Frontal cortex (tissue), 3 donors: ENCODE measurements at regions not wholly inside any gene's neighbourhood (a gene's known extent, or its start where the extent isn't known, plus 50 kb on each side); places are given as distances from the start of the nearest gene placed in this dataset.

Experiments
- DNase-seq, 2 donors: peaks; one replicate each; pipeline ENCODE4 v3.0.0; 2012; ENCODE audit warnings: low spot score in 2 of 2
- FAIRE-seq: peaks from 2 replicates; lab custom pipeline; 2012; peaks lifted over from hg19 to GRCh38; lab: Jason Lieb, UNC
- donor health status: control.
- donor health status: control.
- donor health status: control.

- FAIRE-seq (no peak), DNase-seq (no peak)
These were observed 122.7 kb upstream of the PRNP start for GRCh38 chr20:4563534-4563933.

GRCh38 chr20:4563031-4563430, 123.2 kb upstream of the PRNP start:
- no peak for FAIRE-seq
- DNase-seq = no peak

GRCh38 chr20:4560667-4561066, 125.6 kb upstream of the PRNP start:
- DNase-seq (no peak), FAIRE-seq (no peak)

- FAIRE-seq = no peak
- no peak for DNase-seq
These were observed 126.3 kb upstream of the PRNP start for GRCh38 chr20:4559906-4560305.

GRCh38 chr20:4559106-4559505, 127.2 kb upstream of the PRNP start:
- FAIRE-seq (no peak), DNase-seq (no peak)

- FAIRE-seq (no peak), DNase-seq (no peak)
These were observed 129.5 kb upstream of the PRNP start for GRCh38 chr20:4556781-4557180.

- FAIRE-seq (no peak), DNase-seq (no peak)
These were observed 130.9 kb upstream of the PRNP start for GRCh38 chr20:4555188-4555890.

- no peak for FAIRE-seq
- DNase-seq = no peak
These were observed 131.9 kb upstream of the PRNP start for GRCh38 chr20:4554346-4554745.

- no peak for FAIRE-seq
- no peak for DNase-seq
These were observed 134.1 kb upstream of the PRNP start for GRCh38 chr20:4552075-4552640.

GRCh38 chr20:4550740-4551139, 135.5 kb upstream of the PRNP start:
- DNase-seq (no peak), FAIRE-seq (no peak)

- no peak for FAIRE-seq
- no peak for DNase-seq
These were observed 136.5 kb upstream of the PRNP start for GRCh38 chr20:4549711-4550259.

GRCh38 chr20:4548552-4548951, 137.7 kb upstream of the PRNP start:
- no peak for FAIRE-seq

GRCh38 chr20:4546786-4547185, 139.5 kb upstream of the PRNP start:
- FAIRE-seq (no peak), DNase-seq (no peak)

More at GRCh38 chr20:4548552-4548951, 137.7 kb upstream of the PRNP start:
- DNase-seq = no peak

GRCh38 chr20:4546342-4546741, 139.9 kb upstream of the PRNP start:
- DNase-seq (no peak), FAIRE-seq (no peak)

- no peak for FAIRE-seq
These were observed 140.7 kb upstream of the PRNP start for GRCh38 chr20:4545526-4545925.

GRCh38 chr20:4544765-4545164, 141.5 kb upstream of the PRNP start:
- no peak for DNase-seq
- no peak for FAIRE-seq

More at GRCh38 chr20:4545526-4545925, 140.7 kb upstream of the PRNP start:
- DNase-seq = no peak

GRCh38 chr20:4542270-4542669, 144.0 kb upstream of the PRNP start:
- DNase-seq (no peak), FAIRE-seq (no peak)

- FAIRE-seq (no peak), DNase-seq (no peak)
These were observed 151.9 kb upstream of the PRNP start for GRCh38 chr20:4534315-4534714.

- FAIRE-seq (no peak), DNase-seq (no peak)
These were observed 152.7 kb upstream of the PRNP start for GRCh38 chr20:4533368-4534133.

GRCh38 chr20:4532772-4533171, 153.5 kb upstream of the PRNP start:
- DNase-seq = no peak
- no peak for FAIRE-seq

- DNase-seq = no peak
- no peak for FAIRE-seq
These were observed 161.5 kb upstream of the PRNP start for GRCh38 chr20:4524792-4525191.
